ENCODE measurements at regions not wholly inside any gene's neighbourhood (a gene's known extent, or its start where the extent isn't known, plus 50 kb on each side); places are given as distances from the start of the nearest gene placed in this dataset.

GRCh38 chr15:47179988-47180387, 537.3 kb upstream of the SEMA6D start:
- no peaks in the 10 kb centered on the region for H3K9me3 ChIP-seq
- TF ChIP-seq, protein P1, sequence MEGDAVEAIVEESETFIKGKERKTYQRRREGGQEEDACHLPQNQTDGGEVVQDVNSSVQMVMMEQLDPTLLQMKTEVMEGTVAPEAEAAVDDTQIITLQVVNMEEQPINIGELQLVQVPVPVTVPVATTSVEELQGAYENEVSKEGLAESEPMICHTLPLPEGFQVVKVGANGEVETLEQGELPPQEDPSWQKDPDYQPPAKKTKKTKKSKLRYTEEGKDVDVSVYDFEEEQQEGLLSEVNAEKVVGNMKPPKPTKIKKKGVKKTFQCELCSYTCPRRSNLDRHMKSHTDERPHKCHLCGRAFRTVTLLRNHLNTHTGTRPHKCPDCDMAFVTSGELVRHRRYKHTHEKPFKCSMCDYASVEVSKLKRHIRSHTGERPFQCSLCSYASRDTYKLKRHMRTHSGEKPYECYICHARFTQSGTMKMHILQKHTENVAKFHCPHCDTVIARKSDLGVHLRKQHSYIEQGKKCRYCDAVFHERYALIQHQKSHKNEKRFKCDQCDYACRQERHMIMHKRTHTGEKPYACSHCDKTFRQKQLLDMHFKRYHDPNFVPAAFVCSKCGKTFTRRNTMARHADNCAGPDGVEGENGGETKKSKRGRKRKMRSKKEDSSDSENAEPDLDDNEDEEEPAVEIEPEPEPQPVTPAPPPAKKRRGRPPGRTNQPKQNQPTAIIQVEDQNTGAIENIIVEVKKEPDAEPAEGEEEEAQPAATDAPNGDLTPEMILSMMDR (IDR thresholded peaks at IDR 0.05), result no peak
- TF ChIP-seq POLR2A (IDR thresholded peaks at IDR 0.05), result no peak
- no peak overlapping the region for H3K4me3 ChIP-seq (replicated peaks in 1 of 3)
- no peaks in the 10 kb centered on the region for H3K27me3 ChIP-seq
- intact Hi-C loops (cut with DNase I), result no loop called here
- H3K27ac ChIP-seq, result no peak overlapping the region
- no peak for DNase-seq
- 62 to 64% methylated on average over 4 of the region's 4 CpGs for WGBS, 2 donors
- peaks cover 6 to 8% of the 10 kb centered on the region in 2 donors for H3K4me1 ChIP-seq
- H3K36me3 ChIP-seq, result no peaks in the 10 kb centered on the region

DNA sequence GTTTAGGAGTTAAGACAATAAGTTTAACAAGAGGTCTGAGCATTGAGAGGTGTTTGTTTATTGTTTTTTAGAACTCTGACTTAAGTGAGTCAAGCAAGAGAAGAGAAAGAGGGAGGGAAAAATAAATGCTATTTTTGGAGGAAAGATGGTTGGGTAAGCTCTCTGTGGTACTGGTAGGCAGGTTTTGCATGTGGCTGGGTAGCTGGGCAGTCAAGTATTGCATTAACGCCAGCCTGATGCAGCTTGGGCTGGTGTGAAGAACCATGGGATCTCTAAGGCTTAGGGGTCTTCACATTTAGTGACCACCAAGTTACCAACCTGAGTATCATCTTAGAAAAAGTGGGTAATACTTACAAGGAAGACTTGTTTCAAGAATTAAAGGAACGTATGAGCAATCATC, 534.5 kb upstream of the SEMA6D start:
- no peak for DNase-seq
- intact Hi-C loops (cut with DNase I), result no loop called here
- H3K4me3 ChIP-seq (replicated peaks in 1 of 3), result no peak overlapping the region
- peaks cover 8 to 12% of the 10 kb centered on the region in 2 donors for H3K4me1 ChIP-seq
- no peaks in the 10 kb centered on the region for H3K36me3 ChIP-seq
- no peaks in the 10 kb centered on the region for H3K27me3 ChIP-seq
- no peak overlapping the region for H3K27ac ChIP-seq
- 53 to 57% methylated on average over 2 of the region's 2 CpGs for WGBS, 2 donors
- TF ChIP-seq POLR2A (IDR thresholded peaks at IDR 0.05), result no peak
- TF ChIP-seq, protein P1 (IDR thresholded peaks at IDR 0.05), result no peak
- no peaks in the 10 kb centered on the region for H3K9me3 ChIP-seq

- no peaks in the 10 kb centered on the region for H3K9me3 ChIP-seq
- H3K4me1 ChIP-seq, result peaks cover 8 to 12% of the 10 kb centered on the region in 2 donors
- H3K27me3 ChIP-seq, result no peaks in the 10 kb centered on the region
- DNase-seq, result peak; percentile 11 to 14
- 1 to 4% methylated on average over 50 to 73 of the region's 84 CpGs for WGBS, 2 donors
- TF ChIP-seq, protein P1 (IDR thresholded peaks at IDR 0.05), result no peak
- no peak for TF ChIP-seq POLR2A (IDR thresholded peaks at IDR 0.05)
- no peaks in the 10 kb centered on the region for H3K36me3 ChIP-seq
- H3K4me3 ChIP-seq (replicated peaks in 1 of 3), result peak overlapping the region; percentile 12 to 61 (median 46)
- intact Hi-C loops (cut with DNase I), result no loop called here
- H3K27ac ChIP-seq, result no peak overlapping the region
Measured at GRCh38 chr15:47184003-47184907, 533.0 kb upstream of the SEMA6D start.

GRCh38 chr15:47184908-47185801, 532.1 kb upstream of the SEMA6D start:
- DNase-seq, result no peak
- no peaks in the 10 kb centered on the region for H3K36me3 ChIP-seq
- 12 to 21% methylated on average over 22 to 36 of the region's 36 CpGs for WGBS, 2 donors
- intact Hi-C loops (cut with DNase I), result no loop called here
- no peak for TF ChIP-seq POLR2A (IDR thresholded peaks at IDR 0.05)
- TF ChIP-seq, protein P1 (IDR thresholded peaks at IDR 0.05), result no peak
- no peak overlapping the region for H3K27ac ChIP-seq
- peaks cover 8 to 12% of the 10 kb centered on the region in 2 donors for H3K4me1 ChIP-seq
- H3K9me3 ChIP-seq, result no peaks in the 10 kb centered on the region
- no peaks in the 10 kb centered on the region for H3K27me3 ChIP-seq
- peak overlapping the region in 2 of 3 donors; percentile 46 to 61 for H3K4me3 ChIP-seq (replicated peaks in 1 of 3)

All from thyroid gland (tissue), 4 donors.